ENCODE measurements at regions not wholly inside any gene's neighbourhood (a gene's known extent, or its start where the extent isn't known, plus 50 kb on each side); places are given as distances from the start of the nearest gene placed in this dataset.

DNA sequence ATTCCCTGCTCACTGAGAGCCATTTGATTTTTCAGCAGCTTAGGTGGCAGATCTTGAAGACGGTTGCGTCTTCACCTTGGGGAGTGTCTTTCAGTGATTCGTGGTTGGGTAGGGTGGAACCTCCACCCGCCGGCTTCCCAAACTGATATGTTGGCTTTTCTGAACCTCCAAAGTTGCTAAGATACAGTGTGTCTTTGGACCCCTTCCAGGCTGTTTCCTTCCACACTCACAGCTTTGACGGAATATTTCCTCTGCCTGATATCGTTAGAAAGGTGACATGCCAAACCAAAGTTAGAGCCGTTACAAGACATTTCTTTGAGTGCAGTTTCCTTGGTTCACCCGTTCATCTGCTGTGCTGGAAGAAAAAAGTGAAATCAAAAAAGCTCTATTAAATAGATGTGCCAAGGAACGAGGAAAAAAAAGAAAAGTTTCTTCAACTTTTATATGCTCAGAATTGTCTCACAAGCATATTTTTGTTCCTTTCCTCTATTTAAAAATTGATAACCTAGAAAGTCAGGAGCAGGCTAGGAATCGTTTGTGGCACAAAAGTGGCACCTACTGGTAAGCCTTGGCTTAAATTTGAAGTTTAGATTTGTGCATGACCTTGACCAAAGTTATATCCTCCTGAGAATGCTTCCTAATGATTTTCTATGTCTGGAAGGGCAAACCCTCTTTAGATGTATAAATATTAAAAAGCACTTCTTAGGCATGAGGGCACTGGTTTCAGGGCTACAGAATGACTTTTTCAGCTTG is 270.7 kb upstream of the WWC1 start:
- intact Hi-C loops (cut with micrococcal nuclease), result no loop called here
- POLR2A ChIA-PET, result no interaction called here
- H3K36me3 ChIP-seq (ENCODE audit: control insufficient read depth in 2 of 2, extremely low read depth in 1 of 2, insufficient read depth in 2 of 2, low read length in 2 of 2), result no peaks in the 10 kb centered on the region
- no peak for FAIRE-seq
- no peaks in the 10 kb centered on the region for H4K20me1 ChIP-seq (replicated peaks; ENCODE audit: control insufficient read depth, extremely low read depth, insufficient read depth, low read length)
- no peak overlapping the region for H3K4me2 ChIP-seq (ENCODE audit: insufficient read depth, low read length)
- BruUV-seq (replicated peaks), result no TSS peak
- no peak overlapping the region for H3K4me3 ChIP-seq (replicated peaks in 1 of 3; ENCODE audit: insufficient read depth in 1 of 3, low read depth in 1 of 3, low read length in 3 of 3)
- no peak overlapping the region for H3K9ac ChIP-seq (replicated peaks; ENCODE audit: extremely low read depth, insufficient read depth, low read length)
- no peak for TF ChIP-seq JUN (IDR thresholded peaks at IDR 0.05; ENCODE audit: borderline replicate concordance, insufficient read depth, insufficient read length, low read depth)
- no peak for TF ChIP-seq POLR2AphosphoS5 (IDR thresholded peaks at IDR 0.05; ENCODE audit: insufficient read depth, low read depth, low read length)
- TF ChIP-seq POLR2A (IDR thresholded peaks at IDR 0.05; ENCODE audit: low read depth, low read length), result no peak
- no peak for TF ChIP-seq MYC (IDR thresholded peaks at IDR 0.05; ENCODE audit: low read depth, low read length)
- no peak for TF ChIP-seq GATA2 (IDR thresholded peaks at IDR 0.05; ENCODE audit: insufficient read depth, insufficient read length, low read depth, low read length)
- no peak for TF ChIP-seq FOS (IDR thresholded peaks at IDR 0.05; ENCODE audit: borderline replicate concordance, insufficient read depth, low read length)
- TF ChIP-seq, protein P1, sequence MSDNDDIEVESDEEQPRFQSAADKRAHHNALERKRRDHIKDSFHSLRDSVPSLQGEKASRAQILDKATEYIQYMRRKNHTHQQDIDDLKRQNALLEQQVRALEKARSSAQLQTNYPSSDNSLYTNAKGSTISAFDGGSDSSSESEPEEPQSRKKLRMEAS (IDR thresholded peaks at IDR 0.05; ENCODE audit: insufficient read depth, insufficient read length), result no peak
- no peak for TF ChIP-seq EZH2 (IDR thresholded peaks at IDR 0.05; ENCODE audit: borderline replicate concordance, low read depth, low read length, severe bottlenecking)
- TF ChIP-seq, protein P2, sequence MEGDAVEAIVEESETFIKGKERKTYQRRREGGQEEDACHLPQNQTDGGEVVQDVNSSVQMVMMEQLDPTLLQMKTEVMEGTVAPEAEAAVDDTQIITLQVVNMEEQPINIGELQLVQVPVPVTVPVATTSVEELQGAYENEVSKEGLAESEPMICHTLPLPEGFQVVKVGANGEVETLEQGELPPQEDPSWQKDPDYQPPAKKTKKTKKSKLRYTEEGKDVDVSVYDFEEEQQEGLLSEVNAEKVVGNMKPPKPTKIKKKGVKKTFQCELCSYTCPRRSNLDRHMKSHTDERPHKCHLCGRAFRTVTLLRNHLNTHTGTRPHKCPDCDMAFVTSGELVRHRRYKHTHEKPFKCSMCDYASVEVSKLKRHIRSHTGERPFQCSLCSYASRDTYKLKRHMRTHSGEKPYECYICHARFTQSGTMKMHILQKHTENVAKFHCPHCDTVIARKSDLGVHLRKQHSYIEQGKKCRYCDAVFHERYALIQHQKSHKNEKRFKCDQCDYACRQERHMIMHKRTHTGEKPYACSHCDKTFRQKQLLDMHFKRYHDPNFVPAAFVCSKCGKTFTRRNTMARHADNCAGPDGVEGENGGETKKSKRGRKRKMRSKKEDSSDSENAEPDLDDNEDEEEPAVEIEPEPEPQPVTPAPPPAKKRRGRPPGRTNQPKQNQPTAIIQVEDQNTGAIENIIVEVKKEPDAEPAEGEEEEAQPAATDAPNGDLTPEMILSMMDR (IDR thresholded peaks at IDR 0.05; ENCODE audit: extremely low read depth in 1 of 2, insufficient read depth in 1 of 2, low read depth in 1 of 2, low read length in 2 of 2), result no peak
- no peak overlapping the region for H3K27ac ChIP-seq (ENCODE audit: insufficient read depth, low read depth, low read length)
- no peaks in the 10 kb centered on the region for H3K27me3 ChIP-seq (ENCODE audit: control insufficient read depth in 2 of 2, insufficient read depth in 2 of 2, low read length in 2 of 2)
- H3K79me2 ChIP-seq (ENCODE audit: control insufficient read depth, insufficient read depth, low read length), result no peaks in the 10 kb centered on the region
- no peak for DNase-seq (ENCODE audit: low read depth, low spot score)
- no peaks in the 10 kb centered on the region for H3K4me1 ChIP-seq (ENCODE audit: control insufficient read depth, extremely low read depth, insufficient read depth, low read length)
- H2AFZ ChIP-seq (ENCODE audit: low read depth, low read length), result no peak overlapping the region
- dilution Hi-C loops (cut with MboI; ENCODE audit: extremely low pct_ligation_motif_present, low sequenced_read_pairs), result no loop called here
- H3K9me1 ChIP-seq (replicated peaks; ENCODE audit: control insufficient read depth, extremely low read depth, insufficient read depth, low read length), result no peaks in the 10 kb centered on the region
- peaks cover 4% of the 10 kb centered on the region for H3K9me3 ChIP-seq (replicated peaks; ENCODE audit: control insufficient read depth, insufficient read depth, low read length)
- CTCF ChIA-PET, result interaction anchor here (0.5 kb wide), 1 partner anchor 314 kb away, joined by 3 read pairs; no protein-coding TSS in a partner anchor

All from endothelial cell of umbilical vein (primary cell).